GM10266 (cell line): ENCODE measurements at regions not wholly inside any gene's neighbourhood (a gene's known extent, or its start where the extent isn't known, plus 50 kb on each side); places are given as distances from the start of the nearest gene placed in this dataset.
"Not testable (repeated sequence)": the region's sequence is repeated elsewhere in the genome, so short reads cannot be mapped to it uniquely, and the experiment has no call there.

ENCODE experiments used
- DNase-seq: peaks from one replicate; pipeline ENCODE4 v3.0.0; 2012; ENCODE audit errors: extremely low spot score
- CTCF ChIP-seq: IDR thresholded peaks from 2 replicates; pipeline ENCODE4 v1.5.1; 2012; ENCODE audit warnings: mild to moderate bottlenecking, low read depth; ENCODE audit not compliant: control insufficient read depth, insufficient read depth; ENCODE audit errors: missing control alignments

- not testable (repeated sequence) for DNase-seq
Measured at GRCh38 chr10:77740396-77740795, 102.8 kb upstream of the KCNMA1 start.

GRCh38 chr10:77738496-77739158 lies 101.0 kb upstream of the KCNMA1 start:
- DNase-seq: no peak

GRCh38 chr10:77737608-77738007 lies 100.0 kb upstream of the KCNMA1 start:
- DNase-seq: no peak

More at GRCh38 chr10:77738496-77739158, 101.0 kb upstream of the KCNMA1 start:
- no peak for TF ChIP-seq CTCF

DNA sequence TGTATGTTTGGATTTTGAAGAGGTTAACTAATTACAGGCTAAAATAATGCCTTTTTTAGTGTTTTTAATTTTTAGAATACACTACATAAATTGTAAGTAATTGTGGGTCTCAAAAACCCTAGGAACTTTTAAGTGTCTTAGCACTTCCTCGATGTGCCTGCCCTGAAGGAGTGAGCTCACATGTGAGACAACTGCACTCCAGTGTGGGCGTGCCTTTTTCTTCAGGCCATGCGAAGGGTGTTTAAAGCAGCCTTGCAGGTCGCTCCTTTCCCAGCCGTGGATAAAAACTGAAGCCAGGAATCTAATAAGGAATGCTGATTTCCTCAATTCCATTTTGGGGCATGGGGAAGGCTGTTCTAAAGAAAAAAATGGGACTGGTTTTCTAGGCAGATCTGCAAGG lies 97.5 kb upstream of the KCNMA1 start:
- DNase-seq: not testable (repeated sequence)

More at GRCh38 chr10:77737608-77738007, 100.0 kb upstream of the KCNMA1 start:
- no peak for TF ChIP-seq CTCF

DNA sequence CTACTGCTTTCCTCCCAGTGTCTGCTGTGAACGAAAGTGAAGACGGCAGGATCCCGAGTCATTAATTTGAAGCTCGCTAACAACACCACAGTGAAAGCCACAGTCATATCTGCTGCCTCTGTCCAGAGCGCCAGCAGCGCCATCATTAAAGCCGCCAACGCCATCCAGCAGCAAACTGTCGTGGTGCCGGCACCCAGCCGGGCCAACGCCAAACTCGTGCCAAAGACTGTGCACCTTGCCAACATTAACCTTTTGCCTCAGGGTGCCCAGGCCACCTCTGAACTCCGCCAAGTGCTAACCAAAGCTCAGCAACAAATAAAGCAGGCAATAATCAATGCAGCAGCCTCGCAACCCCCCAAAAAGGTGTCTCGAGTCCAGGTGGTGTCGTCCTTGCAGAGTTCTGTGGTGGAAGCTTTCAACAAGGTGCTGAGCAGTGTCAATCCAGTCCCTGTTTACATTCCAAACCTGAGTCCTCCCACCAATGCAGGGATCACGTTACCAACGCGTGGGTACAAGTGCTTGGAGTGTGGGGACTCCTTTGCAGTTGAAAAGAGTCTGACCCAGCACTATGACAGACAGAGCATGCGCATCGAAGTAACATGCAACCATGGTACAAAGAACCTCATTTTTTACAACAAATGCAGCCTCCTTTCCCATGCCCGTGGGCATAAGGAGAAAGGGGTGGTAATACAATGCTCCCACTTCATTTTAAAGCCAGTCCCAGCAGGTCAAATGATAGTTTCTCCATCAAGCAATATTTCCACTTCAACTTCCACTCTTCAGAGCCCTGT lies 94.8 kb upstream of the KCNMA1 start:
- TF ChIP-seq CTCF: no peak
- DNase-seq: no peak

DNA sequence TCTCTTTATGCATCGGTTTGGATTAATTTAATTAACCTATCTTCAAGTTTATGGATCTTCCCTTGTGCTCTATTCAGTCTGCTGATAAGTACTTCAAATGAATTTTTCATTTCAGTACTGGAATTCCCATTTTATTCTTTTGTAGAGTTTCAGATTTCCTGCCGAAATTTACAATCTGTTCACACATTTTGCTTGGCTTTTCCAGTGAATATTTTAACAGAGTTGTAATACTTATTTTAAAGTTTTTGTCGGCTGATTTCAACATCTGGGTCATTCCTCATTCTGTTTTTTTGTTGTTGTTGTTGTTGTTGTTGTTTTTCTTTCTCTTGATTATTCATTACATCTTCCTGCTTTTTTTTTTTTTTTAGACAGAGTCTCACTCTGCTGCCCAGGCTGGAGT lies 89.9 kb upstream of the KCNMA1 start:
- DNase-seq: no peak
- TF ChIP-seq CTCF: no peak

DNA sequence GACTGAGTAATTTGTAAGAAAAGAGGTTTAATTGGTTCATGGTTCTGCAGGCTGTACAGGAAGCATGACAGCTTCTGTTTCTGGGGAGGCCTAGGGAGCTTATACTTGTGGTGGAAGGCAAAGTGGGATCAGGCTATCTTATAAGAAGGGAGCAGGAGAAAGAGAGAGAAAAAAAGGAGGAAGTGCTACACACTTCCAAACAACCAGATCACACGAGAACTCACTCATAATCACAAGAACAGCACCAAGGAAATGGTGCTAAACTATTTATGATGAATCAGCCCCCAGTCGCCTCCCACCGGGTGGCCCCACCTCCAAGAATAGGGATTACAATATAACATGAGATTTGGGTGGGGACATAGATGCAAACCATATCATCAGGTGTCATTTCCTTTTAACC lies 89.1 kb upstream of the KCNMA1 start:
- DNase-seq: no peak
- TF ChIP-seq CTCF: no peak

GRCh38 chr10:77726301-77726700 lies 88.7 kb upstream of the KCNMA1 start:
- DNase-seq: no peak
- no peak for TF ChIP-seq CTCF
